K562 (cell line): ENCODE measurements at regions not wholly inside any gene's neighbourhood (a gene's known extent, or its start where the extent isn't known, plus 50 kb on each side); places are given as distances from the start of the nearest gene placed in this dataset.

ENCODE experiments used
- NFE2L1 ChIP-seq: fragments of 450-650 bp; IDR thresholded peaks from 2 replicates; pipeline ENCODE4 v1.6.1; 2016; ENCODE audit warnings: missing genetic modification characterization, low read depth, mild to moderate bottlenecking, missing compliant biosample characterization, moderate library complexity, borderline replicate concordance
- ZNF197 ChIP-seq: fragments of 200-800 bp; sonication (Bioruptor generic); IDR thresholded peaks from 2 replicates; pipeline ENCODE4 v1.6.1; 2016; ENCODE audit warnings: low read depth, missing genetic modification characterization, missing compliant biosample characterization
- ZNF592 ChIP-seq: fragments of 450-650 bp; IDR thresholded peaks from 2 replicates; pipeline ENCODE4 v1.6.1; 2017; ENCODE audit warnings: antibody characterized with exemption, mild to moderate bottlenecking
- TF ChIP-seq, protein P1 (sequence below): fragments of 450-650 bp; IDR thresholded peaks from 2 replicates; pipeline ENCODE4 v1.6.1; 2016; ENCODE audit warnings: mild to moderate bottlenecking, moderate library complexity
- TF ChIP-seq, protein P2 (sequence below): fragments of 250-450 bp; sonication (Bioruptor Pico); IDR thresholded peaks from 2 replicates; pipeline ENCODE4 v1.6.1; 2021; ENCODE audit warnings: mild to moderate bottlenecking
- TF ChIP-seq, protein P3 (sequence below): fragments of 250-450 bp; sonication (Bioruptor Pico); IDR thresholded peaks from 2 replicates; pipeline ENCODE4 v1.5.0; 2021; ENCODE audit warnings: mild to moderate bottlenecking, borderline replicate concordance
- TF ChIP-seq, protein P4 (sequence below): fragments of 250-450 bp; sonication (Bioruptor Pico); IDR thresholded peaks from 2 replicates; pipeline ENCODE4 v1.8.0; 2021; ENCODE audit warnings: moderate library complexity, mild to moderate bottlenecking, inconsistent platforms

DNA sequence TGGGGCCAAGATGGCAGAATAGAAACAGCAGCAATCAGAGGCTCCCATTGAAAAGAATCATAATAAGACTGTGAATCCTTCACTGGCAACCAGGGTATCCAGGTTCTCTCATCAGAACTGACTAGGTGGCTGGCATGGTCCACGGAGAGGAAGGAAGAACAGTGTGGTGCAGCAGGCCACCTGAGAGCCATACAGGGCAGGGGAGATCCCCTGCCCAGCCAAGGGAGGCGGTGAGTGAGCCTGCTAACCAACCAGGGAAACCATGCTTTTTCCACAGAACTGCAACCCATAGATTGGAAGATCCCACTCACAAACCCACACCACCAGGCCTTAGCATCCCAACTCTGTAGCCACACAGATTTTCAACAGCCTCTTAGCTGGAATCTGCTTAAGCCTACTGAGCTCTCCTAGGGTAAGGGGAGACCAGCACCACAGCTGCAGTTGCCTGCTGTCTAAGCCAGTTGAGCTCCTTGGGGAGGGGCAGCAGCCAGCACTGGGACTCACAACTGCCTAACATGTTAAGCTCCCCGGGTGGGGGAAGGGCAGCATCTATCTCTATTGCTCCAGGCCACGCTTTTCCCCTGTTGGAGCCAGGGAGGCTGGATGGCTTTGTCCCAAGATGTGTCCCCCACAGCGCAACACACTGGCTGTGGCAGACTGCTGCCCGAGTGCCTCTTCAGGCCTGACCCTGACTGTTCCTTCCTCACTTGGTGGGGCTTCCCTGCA is 342.6 kb upstream of the CCDC196 start (continued):
- TF ChIP-seq, protein P1, sequence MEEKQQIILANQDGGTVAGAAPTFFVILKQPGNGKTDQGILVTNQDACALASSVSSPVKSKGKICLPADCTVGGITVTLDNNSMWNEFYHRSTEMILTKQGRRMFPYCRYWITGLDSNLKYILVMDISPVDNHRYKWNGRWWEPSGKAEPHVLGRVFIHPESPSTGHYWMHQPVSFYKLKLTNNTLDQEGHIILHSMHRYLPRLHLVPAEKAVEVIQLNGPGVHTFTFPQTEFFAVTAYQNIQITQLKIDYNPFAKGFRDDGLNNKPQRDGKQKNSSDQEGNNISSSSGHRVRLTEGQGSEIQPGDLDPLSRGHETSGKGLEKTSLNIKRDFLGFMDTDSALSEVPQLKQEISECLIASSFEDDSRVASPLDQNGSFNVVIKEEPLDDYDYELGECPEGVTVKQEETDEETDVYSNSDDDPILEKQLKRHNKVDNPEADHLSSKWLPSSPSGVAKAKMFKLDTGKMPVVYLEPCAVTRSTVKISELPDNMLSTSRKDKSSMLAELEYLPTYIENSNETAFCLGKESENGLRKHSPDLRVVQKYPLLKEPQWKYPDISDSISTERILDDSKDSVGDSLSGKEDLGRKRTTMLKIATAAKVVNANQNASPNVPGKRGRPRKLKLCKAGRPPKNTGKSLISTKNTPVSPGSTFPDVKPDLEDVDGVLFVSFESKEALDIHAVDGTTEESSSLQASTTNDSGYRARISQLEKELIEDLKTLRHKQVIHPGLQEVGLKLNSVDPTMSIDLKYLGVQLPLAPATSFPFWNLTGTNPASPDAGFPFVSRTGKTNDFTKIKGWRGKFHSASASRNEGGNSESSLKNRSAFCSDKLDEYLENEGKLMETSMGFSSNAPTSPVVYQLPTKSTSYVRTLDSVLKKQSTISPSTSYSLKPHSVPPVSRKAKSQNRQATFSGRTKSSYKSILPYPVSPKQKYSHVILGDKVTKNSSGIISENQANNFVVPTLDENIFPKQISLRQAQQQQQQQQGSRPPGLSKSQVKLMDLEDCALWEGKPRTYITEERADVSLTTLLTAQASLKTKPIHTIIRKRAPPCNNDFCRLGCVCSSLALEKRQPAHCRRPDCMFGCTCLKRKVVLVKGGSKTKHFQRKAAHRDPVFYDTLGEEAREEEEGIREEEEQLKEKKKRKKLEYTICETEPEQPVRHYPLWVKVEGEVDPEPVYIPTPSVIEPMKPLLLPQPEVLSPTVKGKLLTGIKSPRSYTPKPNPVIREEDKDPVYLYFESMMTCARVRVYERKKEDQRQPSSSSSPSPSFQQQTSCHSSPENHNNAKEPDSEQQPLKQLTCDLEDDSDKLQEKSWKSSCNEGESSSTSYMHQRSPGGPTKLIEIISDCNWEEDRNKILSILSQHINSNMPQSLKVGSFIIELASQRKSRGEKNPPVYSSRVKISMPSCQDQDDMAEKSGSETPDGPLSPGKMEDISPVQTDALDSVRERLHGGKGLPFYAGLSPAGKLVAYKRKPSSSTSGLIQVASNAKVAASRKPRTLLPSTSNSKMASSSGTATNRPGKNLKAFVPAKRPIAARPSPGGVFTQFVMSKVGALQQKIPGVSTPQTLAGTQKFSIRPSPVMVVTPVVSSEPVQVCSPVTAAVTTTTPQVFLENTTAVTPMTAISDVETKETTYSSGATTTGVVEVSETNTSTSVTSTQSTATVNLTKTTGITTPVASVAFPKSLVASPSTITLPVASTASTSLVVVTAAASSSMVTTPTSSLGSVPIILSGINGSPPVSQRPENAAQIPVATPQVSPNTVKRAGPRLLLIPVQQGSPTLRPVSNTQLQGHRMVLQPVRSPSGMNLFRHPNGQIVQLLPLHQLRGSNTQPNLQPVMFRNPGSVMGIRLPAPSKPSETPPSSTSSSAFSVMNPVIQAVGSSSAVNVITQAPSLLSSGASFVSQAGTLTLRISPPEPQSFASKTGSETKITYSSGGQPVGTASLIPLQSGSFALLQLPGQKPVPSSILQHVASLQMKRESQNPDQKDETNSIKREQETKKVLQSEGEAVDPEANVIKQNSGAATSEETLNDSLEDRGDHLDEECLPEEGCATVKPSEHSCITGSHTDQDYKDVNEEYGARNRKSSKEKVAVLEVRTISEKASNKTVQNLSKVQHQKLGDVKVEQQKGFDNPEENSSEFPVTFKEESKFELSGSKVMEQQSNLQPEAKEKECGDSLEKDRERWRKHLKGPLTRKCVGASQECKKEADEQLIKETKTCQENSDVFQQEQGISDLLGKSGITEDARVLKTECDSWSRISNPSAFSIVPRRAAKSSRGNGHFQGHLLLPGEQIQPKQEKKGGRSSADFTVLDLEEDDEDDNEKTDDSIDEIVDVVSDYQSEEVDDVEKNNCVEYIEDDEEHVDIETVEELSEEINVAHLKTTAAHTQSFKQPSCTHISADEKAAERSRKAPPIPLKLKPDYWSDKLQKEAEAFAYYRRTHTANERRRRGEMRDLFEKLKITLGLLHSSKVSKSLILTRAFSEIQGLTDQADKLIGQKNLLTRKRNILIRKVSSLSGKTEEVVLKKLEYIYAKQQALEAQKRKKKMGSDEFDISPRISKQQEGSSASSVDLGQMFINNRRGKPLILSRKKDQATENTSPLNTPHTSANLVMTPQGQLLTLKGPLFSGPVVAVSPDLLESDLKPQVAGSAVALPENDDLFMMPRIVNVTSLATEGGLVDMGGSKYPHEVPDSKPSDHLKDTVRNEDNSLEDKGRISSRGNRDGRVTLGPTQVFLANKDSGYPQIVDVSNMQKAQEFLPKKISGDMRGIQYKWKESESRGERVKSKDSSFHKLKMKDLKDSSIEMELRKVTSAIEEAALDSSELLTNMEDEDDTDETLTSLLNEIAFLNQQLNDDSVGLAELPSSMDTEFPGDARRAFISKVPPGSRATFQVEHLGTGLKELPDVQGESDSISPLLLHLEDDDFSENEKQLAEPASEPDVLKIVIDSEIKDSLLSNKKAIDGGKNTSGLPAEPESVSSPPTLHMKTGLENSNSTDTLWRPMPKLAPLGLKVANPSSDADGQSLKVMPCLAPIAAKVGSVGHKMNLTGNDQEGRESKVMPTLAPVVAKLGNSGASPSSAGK, result no peak
- TF ChIP-seq NFE2L1 (tag) (no peak), ZNF197 (no peak), ZNF592 (no peak)
- TF ChIP-seq, protein P2, sequence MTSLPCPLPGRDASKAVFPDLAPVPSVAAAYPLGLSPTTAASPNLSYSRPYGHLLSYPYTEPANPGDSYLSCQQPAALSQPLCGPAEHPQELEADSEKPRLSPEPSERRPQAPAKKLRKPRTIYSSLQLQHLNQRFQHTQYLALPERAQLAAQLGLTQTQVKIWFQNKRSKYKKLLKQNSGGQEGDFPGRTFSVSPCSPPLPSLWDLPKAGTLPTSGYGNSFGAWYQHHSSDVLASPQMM (CRISPR knock-in tag), result no peak
- TF ChIP-seq, protein P3, sequence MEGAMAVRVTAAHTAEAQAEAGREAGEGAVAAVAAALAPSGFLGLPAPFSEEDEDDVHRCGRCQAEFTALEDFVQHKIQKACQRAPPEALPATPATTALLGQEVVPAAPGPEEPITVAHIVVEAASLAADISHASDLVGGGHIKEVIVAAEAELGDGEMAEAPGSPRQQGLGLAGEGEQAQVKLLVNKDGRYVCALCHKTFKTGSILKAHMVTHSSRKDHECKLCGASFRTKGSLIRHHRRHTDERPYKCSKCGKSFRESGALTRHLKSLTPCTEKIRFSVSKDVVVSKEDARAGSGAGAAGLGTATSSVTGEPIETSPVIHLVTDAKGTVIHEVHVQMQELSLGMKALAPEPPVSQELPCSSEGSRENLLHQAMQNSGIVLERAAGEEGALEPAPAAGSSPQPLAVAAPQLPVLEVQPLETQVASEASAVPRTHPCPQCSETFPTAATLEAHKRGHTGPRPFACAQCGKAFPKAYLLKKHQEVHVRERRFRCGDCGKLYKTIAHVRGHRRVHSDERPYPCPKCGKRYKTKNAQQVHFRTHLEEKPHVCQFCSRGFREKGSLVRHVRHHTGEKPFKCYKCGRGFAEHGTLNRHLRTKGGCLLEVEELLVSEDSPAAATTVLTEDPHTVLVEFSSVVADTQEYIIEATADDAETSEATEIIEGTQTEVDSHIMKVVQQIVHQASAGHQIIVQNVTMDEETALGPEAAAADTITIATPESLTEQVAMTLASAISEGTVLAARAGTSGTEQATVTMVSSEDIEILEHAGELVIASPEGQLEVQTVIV (CRISPR knock-in tag), result no peak
- TF ChIP-seq, protein P4, sequence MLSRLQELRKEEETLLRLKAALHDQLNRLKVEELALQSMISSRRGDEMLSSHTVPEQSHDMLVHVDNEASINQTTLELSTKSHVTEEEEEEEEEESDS, result no peak
